Activated naive CD8-positive, alpha-beta T cell (primary cell): ENCODE measurements at regions not wholly inside any gene's neighbourhood (a gene's known extent, or its start where the extent isn't known, plus 50 kb on each side); places are given as distances from the start of the nearest gene placed in this dataset.

Source experiments
- H3K27ac Mint-ChIP-seq: one replicate; pipeline ENCODE4 v1.8.0; 2021; ENCODE audit warnings: mixed read lengths
- H3K27me3 Mint-ChIP-seq: one replicate; pipeline ENCODE4 v1.8.0; 2021; ENCODE audit warnings: mixed read lengths
- H3K36me3 Mint-ChIP-seq: one replicate; pipeline ENCODE4 v1.8.0; 2021; ENCODE audit warnings: mixed read lengths
- H3K4me1 Mint-ChIP-seq: one replicate; pipeline ENCODE4 v1.8.0; 2021; ENCODE audit warnings: low read depth, mixed read lengths
- H3K4me3 Mint-ChIP-seq: one replicate; pipeline ENCODE4 v1.8.0; 2021; ENCODE audit warnings: mild to moderate bottlenecking, mixed read lengths
- H3K9me3 Mint-ChIP-seq: one replicate; pipeline ENCODE4 v1.8.0; 2021; ENCODE audit warnings: low read depth, mixed read lengths

DNA sequence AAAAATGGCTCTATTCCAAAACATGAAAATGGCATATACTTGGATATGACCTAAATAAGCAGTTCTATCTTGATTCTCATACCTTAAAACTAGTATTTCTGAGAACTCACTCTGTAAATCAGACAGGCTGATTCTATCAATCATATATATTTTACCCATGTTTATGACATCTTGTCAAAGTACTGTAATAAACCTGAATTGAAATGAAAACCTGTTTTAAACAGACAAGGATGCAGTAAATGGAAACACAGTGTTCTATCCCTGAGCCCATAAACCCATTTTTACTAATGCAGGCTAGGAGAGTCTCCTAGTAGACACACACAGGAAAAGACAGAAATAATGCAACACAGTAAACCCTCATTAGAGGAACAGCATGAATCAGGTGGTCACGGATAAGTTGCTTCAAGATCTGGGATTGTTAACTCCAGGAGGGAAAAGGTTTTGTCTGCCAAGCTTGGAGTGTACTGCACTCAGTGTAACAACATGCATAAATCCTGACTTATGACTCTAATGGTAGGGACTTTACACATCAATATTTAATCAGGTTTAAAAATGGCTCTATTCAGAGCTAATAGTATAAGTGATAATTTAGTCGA lies 93.6 kb upstream of the CPNE8 start:
- Mint-ChIP-seq H3K36me3 (no peaks in the 10 kb centered on the region), H3K27ac (no peak overlapping the region), H3K9me3 (peaks cover 3% of the 10 kb centered on the region), H3K4me1 (no peaks in the 10 kb centered on the region), H3K27me3 (no peaks in the 10 kb centered on the region), H3K4me3 (no peak overlapping the region)

DNA sequence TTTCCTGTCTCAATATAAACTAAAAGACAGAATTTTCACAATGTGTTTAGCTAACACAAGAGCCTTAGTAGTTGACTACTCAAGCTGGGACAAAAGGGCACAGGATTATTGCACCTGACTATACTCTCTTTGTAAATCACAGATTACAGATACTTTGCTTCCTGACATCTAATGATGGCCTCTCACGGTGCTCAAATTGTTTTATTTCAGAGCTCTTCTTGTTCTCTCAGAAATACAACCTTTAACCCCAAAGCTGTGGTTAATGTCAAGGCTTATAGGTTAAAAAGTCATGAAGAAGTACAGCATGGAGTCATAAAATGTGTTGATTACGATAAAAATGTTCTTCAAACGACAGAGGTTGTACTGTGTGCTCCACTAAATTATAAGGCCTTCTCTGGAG lies 89.9 kb upstream of the CPNE8 start:
- H3K9me3 Mint-ChIP-seq: peaks cover 14% of the 10 kb centered on the region
- H3K27ac Mint-ChIP-seq: no peak overlapping the region
- H3K27me3 Mint-ChIP-seq: no peaks in the 10 kb centered on the region
- no peaks in the 10 kb centered on the region for H3K36me3 Mint-ChIP-seq
- no peaks in the 10 kb centered on the region for H3K4me1 Mint-ChIP-seq
- no peak overlapping the region for H3K4me3 Mint-ChIP-seq

DNA sequence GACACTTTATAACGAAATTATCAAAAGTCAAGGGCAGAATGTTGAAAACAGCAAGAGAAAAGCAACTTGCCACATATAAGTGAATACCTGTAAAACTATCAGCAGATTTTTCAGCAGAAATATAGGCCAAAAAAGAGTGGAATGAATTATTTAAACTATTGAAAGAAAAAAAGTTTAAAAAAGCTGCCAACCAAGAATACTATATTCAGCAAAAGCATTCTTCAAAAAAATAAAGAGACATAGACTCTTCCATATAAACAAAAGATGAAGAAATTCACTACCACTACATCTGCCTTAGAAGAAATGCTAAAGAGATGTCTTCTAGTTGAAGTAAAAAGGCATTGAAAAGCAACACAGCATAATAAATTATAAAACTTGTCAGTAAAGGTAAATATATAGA lies 80.6 kb upstream of the CPNE8 start:
- H3K9me3 Mint-ChIP-seq: peaks cover 17% of the 10 kb centered on the region
- no peak overlapping the region for H3K4me3 Mint-ChIP-seq
- H3K27me3 Mint-ChIP-seq: no peaks in the 10 kb centered on the region
- no peaks in the 10 kb centered on the region for H3K36me3 Mint-ChIP-seq
- no peak overlapping the region for H3K27ac Mint-ChIP-seq
- H3K4me1 Mint-ChIP-seq: no peaks in the 10 kb centered on the region

DNA sequence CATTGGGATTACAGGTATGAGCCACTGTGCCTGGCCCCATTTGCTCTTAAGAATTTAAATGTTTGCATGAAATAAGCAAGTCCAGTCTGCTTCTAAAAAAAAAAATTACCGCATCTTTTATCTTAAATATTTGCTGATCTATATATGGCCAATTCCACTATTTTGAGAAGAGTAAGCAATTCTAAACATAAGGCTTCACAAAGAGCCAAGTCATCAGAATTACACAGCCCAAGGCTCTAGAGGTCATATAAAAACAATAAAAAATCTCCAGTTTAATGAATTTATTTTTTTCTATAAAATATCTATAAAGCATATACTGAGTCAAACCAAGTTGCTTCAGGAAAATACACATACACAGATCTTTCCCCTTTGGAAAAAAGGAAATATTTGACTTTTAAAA lies 79.0 kb upstream of the CPNE8 start:
- Mint-ChIP-seq H3K9me3 (peaks cover 17% of the 10 kb centered on the region), H3K36me3 (no peaks in the 10 kb centered on the region), H3K4me3 (no peak overlapping the region), H3K27me3 (no peaks in the 10 kb centered on the region), H3K27ac (no peak overlapping the region), H3K4me1 (no peaks in the 10 kb centered on the region)

DNA sequence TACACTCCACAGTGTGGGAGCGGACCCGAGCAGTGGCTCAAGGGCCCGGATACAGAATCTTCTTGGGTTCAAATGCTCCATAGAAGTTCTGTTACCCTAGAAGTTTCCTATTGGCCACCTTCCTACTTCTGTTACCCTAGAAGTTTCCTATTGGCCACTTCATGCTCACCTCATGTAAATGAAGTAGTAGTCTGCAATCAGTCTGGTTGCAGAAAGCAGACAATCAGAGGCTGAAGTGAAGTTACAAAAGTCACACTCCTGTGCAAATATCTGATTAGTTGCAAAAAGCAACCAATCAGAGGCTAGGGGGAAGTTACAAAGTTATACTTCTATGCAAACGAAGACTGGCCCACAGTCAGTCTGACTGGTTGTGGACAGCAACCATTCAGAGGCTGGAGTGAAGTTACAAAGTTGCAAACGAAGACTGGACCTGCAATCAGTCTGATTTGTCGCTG lies 77.8 kb upstream of the CPNE8 start:
- Mint-ChIP-seq H3K4me1 (no peaks in the 10 kb centered on the region), H3K36me3 (no peaks in the 10 kb centered on the region), H3K4me3 (no peak overlapping the region), H3K27ac (no peak overlapping the region), H3K27me3 (no peaks in the 10 kb centered on the region), H3K9me3 (peaks cover 17% of the 10 kb centered on the region)

DNA sequence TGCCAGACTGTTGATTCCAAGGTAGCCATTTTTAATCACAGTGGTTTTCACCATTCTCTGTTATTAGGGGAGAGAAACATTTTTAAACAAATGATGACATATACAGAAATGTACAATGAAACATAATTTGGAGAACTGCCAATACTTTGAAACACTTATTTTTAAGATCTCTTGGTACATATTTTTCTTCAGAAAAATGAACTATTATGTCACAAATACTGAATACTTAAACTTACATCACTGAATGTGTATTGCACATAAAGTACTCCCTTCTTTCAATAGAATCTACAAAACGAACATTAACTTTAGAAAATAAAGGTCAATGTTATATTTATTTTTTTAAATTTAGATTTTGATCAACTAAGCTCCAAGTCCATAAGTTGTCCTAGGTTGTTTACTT lies 71.7 kb upstream of the CPNE8 start:
- Mint-ChIP-seq H3K36me3 (no peaks in the 10 kb centered on the region), H3K4me3 (no peak overlapping the region), H3K27ac (no peak overlapping the region), H3K9me3 (no peaks in the 10 kb centered on the region), H3K27me3 (peaks cover 3% of the 10 kb centered on the region), H3K4me1 (no peaks in the 10 kb centered on the region)

DNA sequence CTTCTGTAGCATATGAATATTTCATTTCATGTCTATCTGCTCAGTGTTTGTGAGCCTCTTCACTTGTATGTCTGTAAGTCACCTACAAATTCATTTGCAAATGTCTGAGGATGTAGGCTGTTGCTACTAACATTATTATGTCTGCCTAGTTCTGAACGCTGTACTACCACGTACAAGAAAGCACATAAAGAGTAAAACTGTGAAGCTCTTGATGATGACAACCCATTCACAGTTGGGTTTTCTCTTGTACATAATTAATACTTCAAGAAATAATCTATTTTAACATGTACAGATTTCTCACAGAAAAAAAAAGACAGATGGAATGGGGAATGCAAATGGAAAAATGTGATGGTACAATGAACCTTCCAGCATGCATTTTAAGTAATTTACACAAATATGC lies 64.3 kb upstream of the CPNE8 start:
- no peaks in the 10 kb centered on the region for H3K9me3 Mint-ChIP-seq
- no peak overlapping the region for H3K4me3 Mint-ChIP-seq
- H3K4me1 Mint-ChIP-seq: no peaks in the 10 kb centered on the region
- no peaks in the 10 kb centered on the region for H3K36me3 Mint-ChIP-seq
- H3K27ac Mint-ChIP-seq: no peak overlapping the region
- peaks cover 4% of the 10 kb centered on the region for H3K27me3 Mint-ChIP-seq

DNA sequence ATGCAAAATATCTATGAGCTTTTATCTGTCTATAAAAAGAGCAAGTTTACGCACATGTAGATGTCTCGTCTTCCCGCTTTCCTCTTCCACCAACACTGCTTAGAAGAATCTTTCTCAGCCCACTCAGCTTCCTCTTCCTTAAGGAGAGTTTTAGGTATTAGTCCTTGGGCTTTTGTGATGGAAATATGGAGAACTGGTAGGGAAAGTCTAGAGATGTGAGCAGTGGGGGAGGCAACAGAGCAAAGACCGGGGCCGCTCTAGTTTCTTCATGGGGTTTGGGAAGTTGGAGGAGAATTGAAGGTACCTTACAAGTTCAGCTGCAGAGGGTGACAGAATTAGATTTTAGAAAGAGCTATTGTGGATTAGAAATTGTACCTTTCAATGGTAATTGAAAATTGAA lies 56.3 kb upstream of the CPNE8 start:
- Mint-ChIP-seq H3K27me3 (peaks cover 2% of the 10 kb centered on the region), H3K4me1 (no peaks in the 10 kb centered on the region), H3K27ac (no peak overlapping the region), H3K9me3 (peaks cover 7% of the 10 kb centered on the region), H3K4me3 (no peak overlapping the region), H3K36me3 (no peaks in the 10 kb centered on the region)

DNA sequence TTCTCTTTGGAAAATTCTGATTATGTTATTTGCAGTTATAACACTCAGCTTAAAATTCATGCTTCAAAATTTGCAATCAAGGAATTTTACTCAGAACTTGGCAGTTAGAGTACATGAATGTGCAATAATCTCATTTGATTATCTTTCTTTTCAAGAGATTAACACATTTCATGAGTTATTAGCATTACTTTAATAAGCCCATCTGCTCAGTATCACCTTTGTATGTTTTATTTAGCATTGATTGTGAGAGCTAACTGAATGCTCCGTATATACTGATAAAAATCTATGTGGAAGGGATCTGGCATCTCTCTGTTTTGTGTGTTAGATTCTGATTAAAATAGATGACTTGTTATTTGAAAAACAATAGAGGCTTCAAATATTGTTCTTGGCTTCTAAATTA lies 55.6 kb upstream of the CPNE8 start:
- peaks cover 7% of the 10 kb centered on the region for H3K9me3 Mint-ChIP-seq
- no peak overlapping the region for H3K4me3 Mint-ChIP-seq
- peaks cover 2% of the 10 kb centered on the region for H3K27me3 Mint-ChIP-seq
- H3K36me3 Mint-ChIP-seq: no peaks in the 10 kb centered on the region
- H3K4me1 Mint-ChIP-seq: no peaks in the 10 kb centered on the region
- H3K27ac Mint-ChIP-seq: no peak overlapping the region

DNA sequence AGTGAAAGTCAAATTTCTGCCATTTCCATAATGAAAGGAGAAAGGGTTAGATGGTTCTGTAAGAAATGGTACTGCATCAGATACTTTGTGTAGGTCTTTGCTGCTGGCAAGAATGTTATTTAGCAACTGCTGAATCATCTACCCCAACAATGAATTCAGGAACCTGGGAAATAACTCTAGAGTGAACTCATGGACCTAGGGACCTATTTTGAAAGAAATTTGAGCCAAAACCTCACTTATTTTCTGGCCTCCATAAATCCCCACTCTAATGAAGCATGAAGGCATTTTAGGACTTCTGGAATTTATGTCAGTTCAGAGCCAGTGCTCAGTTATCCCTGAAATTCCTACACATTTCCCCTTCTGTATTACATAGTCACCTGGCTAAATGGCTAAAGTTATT lies 50.9 kb upstream of the CPNE8 start:
- H3K4me3 Mint-ChIP-seq: no peak overlapping the region
- peaks cover 4% of the 10 kb centered on the region for H3K9me3 Mint-ChIP-seq
- no peak overlapping the region for H3K27ac Mint-ChIP-seq
- no peaks in the 10 kb centered on the region for H3K4me1 Mint-ChIP-seq
- no peaks in the 10 kb centered on the region for H3K36me3 Mint-ChIP-seq
- peaks cover 2% of the 10 kb centered on the region for H3K27me3 Mint-ChIP-seq
